NB4 (cell line): ENCODE measurements at regions not wholly inside any gene's neighbourhood (a gene's known extent, or its start where the extent isn't known, plus 50 kb on each side); places are given as distances from the start of the nearest gene placed in this dataset.

Source experiments
- POLR2A ChIP-seq: IDR thresholded peaks from 2 replicates; pipeline ENCODE4 v1.6.1; 2011; ENCODE audit warnings: mild to moderate bottlenecking; ENCODE audit not compliant: insufficient read length; ENCODE audit errors: extremely low read depth
- TF ChIP-seq, protein P1 (sequence below): IDR thresholded peaks from one replicate; pipeline ENCODE4 v1.5.1; 2012; ENCODE audit warnings: low read depth, low read length

DNA sequence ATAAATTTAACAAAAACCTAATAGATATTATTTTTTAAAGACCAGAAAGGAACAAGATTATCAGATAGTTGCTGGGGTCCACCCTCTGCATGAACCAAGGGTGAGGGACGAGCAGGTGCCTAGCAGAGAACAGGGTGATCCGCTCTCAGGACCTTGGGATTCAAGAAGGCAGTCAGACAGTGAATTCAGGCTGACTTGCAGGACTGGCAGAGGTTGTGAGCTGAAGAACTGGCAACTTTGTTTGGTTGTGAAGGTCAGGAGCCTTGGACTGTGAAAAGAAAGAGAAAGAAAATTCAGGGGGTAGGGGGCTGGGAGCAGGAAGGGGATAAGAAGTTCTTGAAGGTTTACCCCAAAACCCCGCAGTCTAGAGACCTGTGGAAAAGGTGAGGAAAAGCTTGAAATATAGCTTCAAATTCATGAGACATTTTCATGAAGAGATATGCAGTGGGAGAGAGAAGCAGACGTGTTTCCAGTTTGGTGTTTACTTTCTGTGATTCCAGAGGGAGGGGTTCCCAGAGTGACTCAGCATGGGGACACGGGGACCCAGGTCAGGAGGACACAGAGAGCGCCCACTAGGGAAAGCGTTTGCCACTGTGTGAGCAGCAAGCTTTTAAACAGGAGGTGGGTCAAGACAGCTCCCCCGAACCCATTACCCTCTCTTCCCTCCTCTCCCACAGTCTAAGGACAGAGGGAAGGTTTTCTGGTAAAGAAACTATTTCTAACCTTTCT is 217.2 kb upstream of the UMPS start:
- TF ChIP-seq, protein P1, sequence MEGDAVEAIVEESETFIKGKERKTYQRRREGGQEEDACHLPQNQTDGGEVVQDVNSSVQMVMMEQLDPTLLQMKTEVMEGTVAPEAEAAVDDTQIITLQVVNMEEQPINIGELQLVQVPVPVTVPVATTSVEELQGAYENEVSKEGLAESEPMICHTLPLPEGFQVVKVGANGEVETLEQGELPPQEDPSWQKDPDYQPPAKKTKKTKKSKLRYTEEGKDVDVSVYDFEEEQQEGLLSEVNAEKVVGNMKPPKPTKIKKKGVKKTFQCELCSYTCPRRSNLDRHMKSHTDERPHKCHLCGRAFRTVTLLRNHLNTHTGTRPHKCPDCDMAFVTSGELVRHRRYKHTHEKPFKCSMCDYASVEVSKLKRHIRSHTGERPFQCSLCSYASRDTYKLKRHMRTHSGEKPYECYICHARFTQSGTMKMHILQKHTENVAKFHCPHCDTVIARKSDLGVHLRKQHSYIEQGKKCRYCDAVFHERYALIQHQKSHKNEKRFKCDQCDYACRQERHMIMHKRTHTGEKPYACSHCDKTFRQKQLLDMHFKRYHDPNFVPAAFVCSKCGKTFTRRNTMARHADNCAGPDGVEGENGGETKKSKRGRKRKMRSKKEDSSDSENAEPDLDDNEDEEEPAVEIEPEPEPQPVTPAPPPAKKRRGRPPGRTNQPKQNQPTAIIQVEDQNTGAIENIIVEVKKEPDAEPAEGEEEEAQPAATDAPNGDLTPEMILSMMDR, result no peak
- TF ChIP-seq POLR2A, result no peak
